GM12891 (cell line): ENCODE measurements at regions not wholly inside any gene's neighbourhood (a gene's known extent, or its start where the extent isn't known, plus 50 kb on each side); places are given as distances from the start of the nearest gene placed in this dataset.

ENCODE experiments used
- POLR2A ChIP-seq: IDR thresholded peaks from 2 replicates; pipeline ENCODE4 v1.6.1; 2011; ENCODE audit warnings: low read depth, low read length, control low read depth
- SPI1 ChIP-seq: IDR thresholded peaks from 2 replicates; pipeline ENCODE4 v1.6.1; 2011; ENCODE audit warnings: low read depth, low read length, control low read depth

GRCh38 chrX:38940547-38940946, 139.3 kb downstream of the MID1IP1 start:
- TF ChIP-seq POLR2A = no peak
- no peak for TF ChIP-seq SPI1
